HEK293T (cell line): ENCODE measurements at regions not wholly inside any gene's neighbourhood (a gene's known extent, or its start where the extent isn't known, plus 50 kb on each side); places are given as distances from the start of the nearest gene placed in this dataset.

ENCODE experiments used
- CTCF ChIA-PET: fragments of 350-600 bp; formaldehyde crosslinking; extraction: SDS; loops from one replicate; lab custom pipeline; 2021; ENCODE audit warnings: antibody characterized with exemption, inconsistent platforms; lab: Yijun Ruan, JAX
- POLR2A ChIA-PET: fragments of 350-600 bp; formaldehyde crosslinking; extraction: SDS; loops from one replicate; lab custom pipeline; 2020; ENCODE audit warnings: antibody characterized with exemption, inconsistent platforms; lab: Yijun Ruan, JAX
- DNase-seq: peaks from one replicate; pipeline ENCODE4 v3.0.0; 2012; ENCODE audit warnings: mixed read lengths; ENCODE audit errors: extremely low spot score
- ARNT ChIP-seq: fragments of 450-650 bp; IDR thresholded peaks from 2 replicates; pipeline ENCODE4 v1.6.1; 2017; ENCODE audit warnings: mild to moderate bottlenecking
- BHLHE40 ChIP-seq: fragments of 450-650 bp; IDR thresholded peaks from 2 replicates; pipeline ENCODE4 v1.6.1; 2016; ENCODE audit warnings: mild to moderate bottlenecking, moderate library complexity, borderline replicate concordance
- CTBP1 ChIP-seq: fragments of 450-650 bp; IDR thresholded peaks from 2 replicates; pipeline ENCODE4 v1.6.1; 2016; ENCODE audit warnings: borderline replicate concordance
- ELF4 ChIP-seq: fragments of 450-650 bp; IDR thresholded peaks from 2 replicates; pipeline ENCODE4 v1.6.1; 2017; ENCODE audit warnings: antibody characterized with exemption
- FOXA1 ChIP-seq: fragments of 450-650 bp; IDR thresholded peaks from 2 replicates; pipeline ENCODE4 v1.6.1; 2016; ENCODE audit warnings: mild to moderate bottlenecking
- FOXK2 ChIP-seq: fragments of 450-650 bp; IDR thresholded peaks from 2 replicates; pipeline ENCODE4 v1.6.1; 2016; ENCODE audit warnings: mild to moderate bottlenecking
- FOXM1 ChIP-seq: fragments of 450-650 bp; IDR thresholded peaks from 2 replicates; pipeline ENCODE4 v1.6.1; 2017; ENCODE audit warnings: mild to moderate bottlenecking, borderline replicate concordance
- HDGF ChIP-seq: fragments of 450-650 bp; IDR thresholded peaks from 2 replicates; pipeline ENCODE4 v1.6.1; 2017; ENCODE audit warnings: antibody characterized with exemption, borderline replicate concordance
- L3MBTL2 ChIP-seq: fragments of 450-650 bp; conservative IDR thresholded peaks from 2 replicates; pipeline ENCODE4 v1.6.1; 2016; ENCODE audit warnings: mild to moderate bottlenecking
- LEF1 ChIP-seq: fragments of 450-650 bp; IDR thresholded peaks from 2 replicates; pipeline ENCODE4 v1.6.1; 2017; ENCODE audit warnings: mild to moderate bottlenecking, borderline replicate concordance
- NFRKB ChIP-seq: fragments of 450-650 bp; IDR thresholded peaks from 2 replicates; pipeline ENCODE4 v1.6.1; 2016; ENCODE audit warnings: mild to moderate bottlenecking, moderate library complexity
- PKNOX1 ChIP-seq: fragments of 450-650 bp; IDR thresholded peaks from 2 replicates; pipeline ENCODE4 v1.6.1; 2016
- SP1 ChIP-seq: fragments of 450-650 bp; IDR thresholded peaks from 2 replicates; pipeline ENCODE4 v1.6.1; 2017
- SUZ12 ChIP-seq: fragments of 450-650 bp; IDR thresholded peaks from 2 replicates; pipeline ENCODE4 v1.6.1; 2016; ENCODE audit warnings: mild to moderate bottlenecking
- TARDBP ChIP-seq: fragments of 450-650 bp; IDR thresholded peaks from 2 replicates; pipeline ENCODE4 v1.6.1; 2016
- ZNF384 ChIP-seq: fragments of 450-650 bp; IDR thresholded peaks from 2 replicates; pipeline ENCODE4 v1.6.1; 2016

GRCh38 chr2:226524381-226524843, 275.2 kb downstream of the IRS1 start:
- no peak for DNase-seq

GRCh38 chr2:226520723-226521122, 278.9 kb downstream of the IRS1 start:
- no peak for DNase-seq
- no peak for TF ChIP-seq FOXA1
- ChIA-PET POLR2A (no interaction called here), CTCF (no interaction called here)

More at GRCh38 chr2:226524381-226524843, 275.2 kb downstream of the IRS1 start:
- TF ChIP-seq CTBP1 (no peak), ELF4 (no peak), SUZ12 (no peak), NFRKB (no peak), HDGF (no peak), ARNT (no peak), TARDBP (no peak), SP1 (no peak)
- ChIA-PET CTCF (no interaction called here), POLR2A (no interaction called here)

- CTCF ChIA-PET: no interaction called here
- POLR2A ChIA-PET: no interaction called here
- no peak for DNase-seq
- TF ChIP-seq LEF1 (no peak), FOXA1 (no peak), L3MBTL2 (no peak), ELF4 (no peak), TARDBP (no peak), FOXM1 (no peak), SP1 (no peak), CTBP1 (no peak), SUZ12 (no peak), NFRKB (no peak), HDGF (no peak), ARNT (no peak), FOXK2 (no peak), BHLHE40 (no peak)
These were observed 284.1 kb downstream of the IRS1 start for GRCh38 chr2:226515344-226516055.

GRCh38 chr2:226514895-226515294, 284.7 kb downstream of the IRS1 start:
- ChIA-PET POLR2A (no interaction called here), CTCF (no interaction called here)
- DNase-seq: no peak
- TF ChIP-seq SP1 (no peak), FOXA1 (no peak), TARDBP (no peak), ELF4 (no peak), ZNF384 (no peak), SUZ12 (no peak), L3MBTL2 (no peak), NFRKB (no peak), FOXM1 (no peak), CTBP1 (no peak), ARNT (no peak)

- ChIA-PET POLR2A (no interaction called here), CTCF (no interaction called here)
- no peak for DNase-seq
- TF ChIP-seq NFRKB (no peak), ELF4 (no peak), L3MBTL2 (no peak), FOXK2 (no peak), ARNT (no peak), FOXA1 (no peak), PKNOX1 (no peak), BHLHE40 (no peak), SP1 (no peak)
These were observed 288.3 kb downstream of the IRS1 start for GRCh38 chr2:226511311-226511710.

- ChIA-PET CTCF (no interaction called here), POLR2A (no interaction called here)
- no peak for DNase-seq
- TF ChIP-seq BHLHE40 (no peak), SUZ12 (no peak), LEF1 (no peak), NFRKB (no peak), L3MBTL2 (no peak), ZNF384 (no peak), TARDBP (no peak), HDGF (no peak), FOXM1 (no peak), FOXA1 (no peak), SP1 (no peak), CTBP1 (no peak), ARNT (no peak), PKNOX1 (no peak), ELF4 (no peak), FOXK2 (no peak)
These were observed 290.9 kb downstream of the IRS1 start for GRCh38 chr2:226508683-226509082.

- POLR2A ChIA-PET: no interaction called here
- no peak for DNase-seq
- CTCF ChIA-PET: no interaction called here
- TF ChIP-seq HDGF (no peak), FOXM1 (no peak), ZNF384 (no peak), FOXK2 (no peak), SP1 (no peak), FOXA1 (no peak), NFRKB (no peak), PKNOX1 (no peak), LEF1 (no peak), CTBP1 (no peak), TARDBP (no peak), L3MBTL2 (no peak), BHLHE40 (no peak)
These were observed 291.6 kb downstream of the IRS1 start for GRCh38 chr2:226508005-226508404.
